AG08396 (cell line): ENCODE measurements at regions not wholly inside any gene's neighbourhood (a gene's known extent, or its start where the extent isn't known, plus 50 kb on each side); places are given as distances from the start of the nearest gene placed in this dataset.
"Not testable (repeated sequence)": the region's sequence is repeated elsewhere in the genome, so short reads cannot be mapped to it uniquely, and the experiment has no call there.

ENCODE experiments used
- DNase-seq: peaks from one replicate; pipeline ENCODE4 v3.0.0; 2012; ENCODE audit warnings: low spot score, mixed read lengths

DNA sequence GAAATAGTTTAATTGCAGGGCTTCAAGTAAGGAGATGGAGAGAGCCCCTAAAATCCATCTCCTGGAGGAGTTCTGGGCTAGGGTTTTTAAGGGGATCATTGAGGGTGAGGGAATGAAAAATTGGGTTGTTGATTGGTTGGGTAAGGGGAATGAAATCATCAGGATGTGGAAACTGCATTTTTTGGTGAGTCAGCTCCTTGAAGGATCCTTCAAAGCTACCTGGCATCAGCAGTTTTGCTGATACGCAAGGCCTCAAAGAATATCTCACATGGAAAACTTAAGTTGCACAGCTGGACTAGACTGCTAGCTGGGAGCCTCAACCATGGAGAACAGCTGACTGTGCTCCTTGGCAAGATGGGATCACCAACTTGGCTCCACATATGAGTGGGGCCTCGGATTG is 136.7 kb downstream of the FGF10 start:
- no peak for DNase-seq

DNA sequence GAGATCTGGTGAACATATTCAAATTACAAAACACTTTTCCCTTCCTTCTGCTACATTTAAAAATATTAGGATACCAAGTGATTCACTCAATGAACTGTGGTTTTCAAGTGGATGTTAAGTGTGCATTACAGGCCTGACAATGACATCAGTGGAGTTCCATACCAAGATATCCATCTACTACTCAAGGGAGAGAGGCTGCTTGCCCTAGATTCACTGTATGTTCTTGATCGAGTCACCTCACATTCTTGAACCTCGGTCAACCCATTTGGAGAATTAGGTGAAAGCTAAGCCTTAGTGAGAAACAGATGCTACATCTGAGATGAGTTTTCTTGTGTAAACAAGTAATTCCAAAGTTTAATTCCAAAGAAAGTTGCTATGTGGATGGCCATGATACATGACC is 142.2 kb downstream of the FGF10 start:
- no peak for DNase-seq

DNA sequence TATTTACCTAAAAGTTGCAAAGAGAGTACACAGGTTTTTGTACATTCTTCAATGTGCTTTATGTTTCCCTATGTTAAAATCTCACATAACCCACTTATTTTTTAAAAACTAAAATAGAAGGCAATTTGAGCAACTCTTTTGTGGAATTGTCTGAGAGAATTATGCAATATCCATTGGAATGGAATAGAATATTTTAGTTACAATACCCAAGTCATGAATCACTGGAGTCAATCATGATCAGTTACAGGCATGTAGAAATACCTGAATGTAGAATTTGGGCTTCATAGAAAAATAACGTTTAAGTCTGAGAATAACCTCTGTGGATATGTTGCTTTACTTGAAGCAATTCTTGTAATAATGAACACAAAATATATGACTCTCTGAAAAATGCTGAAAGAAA is 143.3 kb downstream of the FGF10 start:
- no peak for DNase-seq

DNA sequence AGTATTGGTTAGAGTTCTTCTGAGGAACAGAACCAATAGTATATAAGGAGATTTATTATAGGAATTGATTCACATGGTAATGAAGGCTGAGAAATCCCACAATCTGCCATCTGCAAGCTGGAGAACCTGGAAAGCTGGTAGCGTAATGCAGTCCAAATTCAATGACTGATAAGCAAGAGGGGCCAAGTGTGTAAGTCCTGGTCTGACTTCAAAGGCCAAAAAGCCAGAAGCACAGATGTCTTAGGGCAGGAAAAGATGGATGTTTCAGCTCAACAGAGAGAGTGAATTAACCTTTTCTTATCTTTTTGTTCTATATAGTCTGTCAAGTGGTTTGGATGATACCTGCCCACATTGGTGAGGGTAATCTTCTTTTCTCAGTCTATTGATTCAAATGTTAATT is 146.4 kb downstream of the FGF10 start:
- no peak for DNase-seq

DNA sequence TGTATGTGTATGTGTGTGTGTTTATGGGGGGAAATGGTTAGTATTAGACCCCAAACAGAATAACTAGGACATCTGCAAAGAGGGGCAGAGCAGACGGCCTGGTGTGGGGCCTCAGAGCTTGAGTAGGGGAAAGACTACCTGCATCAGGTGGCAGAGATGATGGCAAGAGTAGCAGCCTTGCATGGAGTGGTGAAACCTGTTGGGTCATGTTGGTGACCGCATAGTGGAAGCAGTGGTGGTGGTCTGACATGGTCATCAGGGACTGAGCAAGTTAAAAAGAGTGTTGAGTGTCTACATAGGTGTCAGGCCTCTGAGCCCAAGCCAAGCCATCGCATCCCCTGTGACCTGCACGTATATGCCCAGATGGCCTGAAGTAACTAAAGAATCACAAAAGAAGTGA is 153.2 kb downstream of the FGF10 start:
- DNase-seq = no peak

DNA sequence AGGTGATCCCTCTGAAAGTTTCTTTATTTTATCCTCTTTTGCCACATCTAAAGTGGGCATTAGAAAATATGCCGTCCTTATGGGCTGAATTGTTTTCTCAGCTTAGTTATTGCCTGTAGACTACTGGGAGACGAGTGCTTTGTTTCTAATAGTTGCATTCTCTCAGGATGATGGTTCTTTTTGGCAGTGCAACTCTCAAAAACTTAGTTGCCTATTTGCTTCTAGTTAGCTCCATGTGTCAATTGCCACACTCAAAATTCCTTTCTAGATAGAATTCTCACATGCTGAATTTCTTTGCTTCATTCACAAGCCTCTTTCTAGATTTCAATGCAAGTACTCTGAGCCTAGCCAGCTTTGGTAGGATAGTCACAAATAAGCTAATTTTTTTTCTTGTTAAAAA is 155.5 kb downstream of the FGF10 start:
- no peak for DNase-seq

DNA sequence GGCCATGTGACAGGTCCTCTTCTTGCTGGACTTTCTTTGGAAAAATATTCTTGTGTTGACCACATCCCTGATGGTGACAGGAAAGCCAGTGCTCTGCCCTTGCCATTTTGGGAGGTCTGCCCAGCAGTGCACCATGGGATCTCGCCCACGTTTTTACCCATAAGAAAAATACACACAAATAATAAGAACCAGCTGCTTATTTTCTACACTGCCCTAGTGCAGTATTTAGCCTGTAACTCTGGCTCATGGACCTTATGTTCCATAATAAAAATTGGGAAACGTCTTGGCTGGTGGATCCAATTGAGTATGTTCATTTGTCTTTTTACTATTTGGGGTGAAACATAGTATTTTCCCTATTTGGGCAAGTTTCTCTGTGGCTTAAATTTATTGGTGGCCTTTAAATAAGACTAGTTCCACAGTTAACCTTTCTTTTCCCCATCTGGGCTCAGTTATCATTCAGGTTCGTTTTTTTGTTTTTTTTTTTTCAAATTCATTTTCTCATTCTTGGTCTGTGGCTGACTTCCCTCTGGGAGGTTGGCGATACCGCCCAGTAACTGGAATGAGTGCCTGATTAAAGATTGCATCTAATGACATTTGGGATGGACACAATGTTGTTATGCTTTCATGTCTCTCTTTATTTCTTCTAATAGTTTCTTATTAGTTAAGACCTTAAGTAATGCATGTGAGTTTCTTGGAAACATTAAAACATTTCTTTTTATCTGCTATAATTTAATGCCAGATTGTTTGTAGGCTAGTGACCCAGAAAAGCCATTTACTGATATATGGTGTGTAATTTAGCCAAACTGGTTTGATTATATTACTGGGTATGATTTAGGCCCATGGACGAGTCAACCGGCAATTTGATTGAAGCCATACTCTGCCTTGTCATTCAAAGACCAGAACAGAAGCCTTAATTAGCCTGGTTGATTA is 163.7 kb downstream of the FGF10 start:
- DNase-seq = no peak

DNA sequence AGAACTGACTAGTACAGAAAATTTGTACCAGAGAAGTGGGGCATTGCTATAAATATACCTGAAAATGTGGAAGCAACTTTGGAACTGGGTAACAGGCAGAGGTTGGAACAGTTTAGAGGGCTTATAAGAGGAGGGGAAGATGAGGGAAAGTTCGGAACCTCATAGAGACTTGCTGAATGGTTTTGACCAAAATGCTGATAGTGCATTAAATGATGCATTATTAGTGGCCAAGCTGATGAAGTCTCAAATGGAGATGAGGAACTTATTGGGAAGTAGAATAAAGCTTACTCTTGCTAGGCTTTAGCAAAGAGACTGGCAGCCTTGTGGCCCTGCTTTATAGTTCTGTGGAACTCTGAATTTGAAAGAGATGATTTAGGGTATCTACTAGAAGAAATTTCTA is 189.8 kb downstream of the FGF10 start:
- no peak for DNase-seq

DNA sequence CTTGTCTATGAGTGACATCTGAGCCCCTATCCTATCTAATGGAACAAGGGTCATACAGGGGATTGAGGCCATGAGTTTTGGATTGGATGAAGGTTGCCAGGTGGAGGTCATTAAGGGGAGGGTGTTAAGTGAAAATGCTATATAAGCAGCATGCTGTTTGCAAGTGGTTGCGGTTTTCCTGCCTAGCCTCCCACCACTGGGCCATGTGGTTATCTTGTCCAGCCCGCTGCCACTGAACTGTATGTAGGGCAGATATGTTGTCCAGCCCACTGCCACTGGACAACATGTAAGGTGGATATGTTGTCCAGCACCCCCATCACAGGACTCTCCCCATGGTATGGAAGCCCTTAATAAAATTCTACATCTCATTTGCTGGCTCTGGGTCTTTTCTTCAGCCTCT is 200.0 kb downstream of the FGF10 start:
- DNase-seq = no peak

DNA sequence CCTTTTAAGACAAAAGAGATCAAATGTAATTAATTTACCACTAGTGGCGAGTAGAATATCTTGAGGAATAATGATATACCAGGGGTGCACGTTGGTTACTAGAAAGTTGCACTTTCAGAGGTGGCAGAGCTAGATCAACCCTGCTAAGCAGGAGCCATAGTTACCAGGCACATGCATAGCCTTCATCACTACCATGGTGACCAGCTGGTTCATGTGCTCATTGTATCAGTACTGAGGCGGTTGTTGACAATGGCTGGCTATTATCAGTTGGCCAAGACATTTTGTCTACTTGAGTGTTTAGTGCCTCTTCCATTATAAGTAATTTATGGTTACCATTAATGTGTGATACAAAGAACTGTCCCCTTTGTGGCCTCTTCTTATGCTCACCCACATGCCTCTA is 201.2 kb downstream of the FGF10 start:
- DNase-seq = no peak

DNA sequence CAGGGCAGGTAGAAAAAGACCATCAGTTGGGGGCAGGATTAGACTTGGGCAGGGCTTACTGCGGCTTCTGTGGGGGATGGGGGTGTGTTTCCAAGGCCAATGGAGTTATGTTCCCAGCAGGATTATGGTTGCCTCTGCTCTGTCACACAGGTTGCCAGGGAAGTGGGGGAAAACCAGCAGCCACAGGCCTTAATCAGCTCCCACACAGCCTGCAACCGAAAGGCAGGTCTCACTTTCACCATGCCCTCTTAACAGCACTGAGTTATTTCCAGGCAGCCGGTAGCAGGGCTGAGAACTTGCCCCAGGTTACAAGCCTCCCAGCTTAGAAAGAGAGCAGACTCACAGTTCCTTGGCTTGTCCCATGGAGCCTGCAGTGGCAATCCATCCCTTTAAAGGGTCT is 205.5 kb downstream of the FGF10 start:
- DNase-seq = no peak

DNA sequence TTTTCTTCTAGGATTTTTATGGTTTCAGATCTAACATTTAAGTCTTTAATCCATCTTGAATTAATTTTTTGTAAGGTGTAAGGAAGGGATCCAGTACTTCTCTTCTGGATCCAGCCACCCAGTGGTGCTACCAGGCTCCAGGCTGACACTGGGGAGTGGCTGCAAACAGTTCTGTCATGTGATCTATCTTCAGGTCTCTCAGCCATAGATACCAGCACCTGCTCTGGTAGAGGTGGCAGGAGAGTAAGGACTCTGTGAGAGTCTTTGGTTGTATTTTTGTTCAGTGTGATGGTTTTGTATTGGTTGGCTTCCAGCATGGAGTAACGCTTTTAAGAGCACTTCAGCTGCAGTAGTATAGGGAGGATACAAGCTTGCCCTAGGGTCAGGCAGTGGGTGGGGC is 205.9 kb downstream of the FGF10 start:
- no peak for DNase-seq

DNA sequence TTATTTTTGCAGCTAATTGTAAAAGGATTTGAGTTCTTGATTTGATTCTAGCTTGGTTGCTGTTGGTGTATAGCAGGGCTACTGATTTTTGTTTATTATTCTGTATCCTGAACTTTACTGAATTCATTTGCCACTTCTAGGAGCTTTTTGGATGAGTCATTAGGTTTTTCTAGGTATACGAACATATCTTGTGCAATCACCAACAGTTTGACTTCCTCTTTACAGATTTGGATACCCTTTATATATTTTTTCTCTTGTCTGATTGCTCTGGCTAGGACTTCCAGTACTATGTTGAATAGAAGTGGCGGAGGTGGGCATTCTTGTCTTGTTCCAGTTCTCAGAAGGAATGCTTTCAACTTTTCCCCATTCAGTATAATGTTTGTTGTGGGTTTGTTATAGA is 210.8 kb downstream of the FGF10 start:
- no peak for DNase-seq

DNA sequence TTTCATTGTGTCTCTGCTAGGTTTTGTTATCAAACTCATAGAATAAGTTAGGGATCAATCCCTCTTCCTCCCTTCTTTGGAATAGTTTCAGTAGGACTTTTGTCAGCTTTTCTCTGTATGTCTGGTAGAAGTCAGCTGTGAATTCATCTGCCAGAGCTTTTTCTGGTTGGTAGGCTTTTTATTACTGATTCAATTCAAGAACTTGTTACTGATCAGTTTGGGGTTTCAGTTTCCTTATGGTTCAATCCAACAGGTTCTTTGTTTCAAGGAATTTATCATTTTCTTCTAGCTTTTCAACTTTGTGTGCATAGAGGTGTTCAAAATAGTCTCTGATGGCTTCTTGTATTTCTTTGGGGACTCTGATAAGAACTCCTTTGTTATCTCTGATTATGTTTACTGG is 221.7 kb downstream of the FGF10 start:
- DNase-seq = no peak

DNA sequence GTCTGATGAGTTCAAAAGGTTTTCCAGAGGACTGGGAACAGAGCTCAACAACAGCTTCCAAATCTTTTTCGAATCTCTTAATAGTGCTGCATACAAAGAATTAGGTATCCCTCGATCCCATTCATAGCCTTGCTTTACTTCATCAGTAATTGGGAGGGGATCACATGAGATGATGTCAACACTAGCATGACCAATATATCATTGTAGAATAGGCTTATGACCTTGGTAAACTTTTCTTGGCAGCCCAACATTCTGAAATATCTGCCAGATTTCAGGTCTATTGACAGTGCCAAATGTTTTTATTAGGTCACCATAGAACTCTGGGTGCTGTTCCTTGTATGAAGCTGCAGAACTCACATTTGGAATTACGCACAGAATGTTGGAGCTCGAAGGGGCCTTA is 228.9 kb downstream of the FGF10 start:
- no peak for DNase-seq

DNA sequence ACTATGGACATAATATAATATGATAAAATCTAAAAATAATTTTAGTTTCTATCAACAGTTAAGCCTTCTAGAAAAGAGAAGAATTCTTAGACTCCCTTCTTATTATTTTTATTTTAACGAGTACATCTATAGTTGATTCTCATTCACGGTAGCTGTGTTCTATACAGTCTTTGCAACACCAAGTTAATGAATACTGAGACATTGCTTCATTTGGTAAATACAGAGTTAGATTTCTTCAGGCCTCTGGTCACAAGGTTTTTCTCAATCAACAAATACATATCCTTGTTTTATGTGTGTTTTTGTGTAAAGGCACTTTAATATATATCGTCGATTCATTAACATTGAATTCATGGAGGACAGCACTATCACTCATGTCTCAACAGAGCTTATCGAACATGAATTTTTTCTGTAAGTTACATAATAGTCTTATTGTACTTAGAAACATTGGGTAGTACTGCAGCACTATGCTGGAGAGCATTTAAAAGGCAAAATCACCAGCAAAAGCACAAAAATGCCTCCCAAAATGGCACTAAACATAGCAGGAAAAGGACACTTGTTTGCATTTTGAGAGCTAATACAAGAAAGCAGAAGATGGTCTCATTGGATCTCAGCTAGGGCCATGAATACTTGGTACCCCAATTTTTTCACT is 239.0 kb downstream of the FGF10 start:
- no peak for DNase-seq

DNA sequence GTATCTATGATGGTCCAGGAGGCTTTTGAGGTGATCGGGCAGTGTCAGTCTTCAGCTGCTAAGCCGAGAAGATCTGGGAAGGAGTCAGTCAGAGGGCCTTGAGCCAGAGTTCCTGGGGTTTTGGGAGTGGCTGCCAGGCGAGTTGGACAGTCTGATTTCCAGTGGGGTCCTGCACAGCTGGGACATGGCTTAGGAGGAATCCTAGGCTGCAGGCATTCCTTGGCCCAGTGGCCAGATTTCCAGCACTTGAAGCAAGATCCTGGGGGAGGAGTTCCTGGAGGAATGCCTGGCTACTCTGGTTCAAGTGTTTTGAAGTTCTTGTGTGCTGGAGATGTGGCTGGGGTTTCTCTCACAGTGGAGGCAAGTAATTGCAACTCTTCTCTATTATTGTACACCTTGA is 271.3 kb downstream of the FGF10 start:
- not testable (repeated sequence) for DNase-seq

DNA sequence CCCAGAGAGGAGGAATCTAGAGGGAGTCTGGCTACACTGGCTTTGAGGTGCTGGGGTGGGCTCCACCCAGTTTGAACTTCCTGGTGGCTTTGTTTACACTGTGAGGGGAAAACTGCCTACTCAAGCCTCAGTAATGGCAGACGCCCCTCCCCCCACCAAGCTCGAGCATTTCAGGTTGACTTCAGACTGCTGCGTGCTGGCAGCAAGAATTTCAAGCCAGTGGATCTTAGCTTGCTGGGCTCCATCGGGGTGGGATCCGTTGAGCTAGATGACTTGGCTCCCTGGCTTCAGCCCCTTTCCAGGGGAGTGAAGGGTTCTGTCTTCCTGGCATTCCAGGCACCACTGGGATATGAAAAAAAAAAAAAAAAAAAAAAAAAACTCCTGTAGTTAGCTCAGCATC is 281.0 kb downstream of the FGF10 start:
- not testable (repeated sequence) for DNase-seq

DNA sequence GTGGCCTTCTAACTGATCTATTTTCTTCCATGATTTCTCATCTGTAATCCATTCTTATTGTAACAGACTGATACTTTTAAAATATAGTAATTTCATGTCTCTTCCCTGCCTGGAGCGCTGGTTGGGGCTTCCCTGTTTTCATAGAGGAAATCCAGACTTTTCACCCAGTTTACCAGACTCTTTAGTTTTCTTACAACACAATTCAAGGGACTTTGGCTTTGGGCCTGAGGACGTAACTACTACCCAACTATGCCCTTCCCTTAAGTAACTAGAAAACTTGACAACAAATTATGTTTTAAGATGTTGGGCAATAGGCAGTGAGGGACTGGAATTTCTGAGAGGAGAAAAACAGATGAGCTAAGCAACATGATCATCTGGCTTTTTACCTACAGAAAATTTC is 289.6 kb downstream of the FGF10 start:
- DNase-seq = no peak

DNA sequence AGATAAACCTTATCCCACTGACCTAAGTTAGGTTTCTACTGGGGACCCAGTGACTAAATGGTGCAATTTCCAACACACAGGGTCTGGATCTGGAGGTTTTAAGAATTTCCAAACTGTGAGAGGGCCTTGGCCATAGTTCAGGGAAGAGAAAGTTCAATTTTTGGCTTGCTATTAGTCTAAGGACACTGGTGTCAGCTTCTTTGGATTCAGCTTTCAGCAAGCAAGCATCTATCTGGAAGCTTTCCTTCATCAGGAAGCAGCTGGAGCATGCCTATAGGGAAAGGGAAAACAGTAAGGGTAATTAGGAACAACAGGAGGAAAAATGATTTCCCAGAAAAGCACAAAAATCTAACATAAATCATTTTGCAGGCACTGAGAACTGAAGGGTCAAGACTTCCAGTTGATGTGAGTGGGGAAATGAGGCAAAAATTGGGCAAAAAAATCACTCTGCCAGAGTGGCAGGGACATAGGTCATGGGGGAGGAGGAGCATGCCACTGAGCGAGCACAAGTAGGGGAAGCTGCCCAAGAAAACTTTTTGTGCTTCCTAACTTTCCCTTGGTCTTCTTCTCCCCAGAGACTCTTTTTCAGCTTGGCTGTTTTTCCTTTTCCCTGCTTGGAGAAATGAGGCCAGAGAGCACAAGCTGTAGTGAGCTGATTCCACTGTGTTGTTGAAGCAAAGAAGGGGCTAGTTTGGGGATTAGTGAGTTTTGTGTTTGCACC is 299.6 kb downstream of the FGF10 start:
- no peak for DNase-seq

DNA sequence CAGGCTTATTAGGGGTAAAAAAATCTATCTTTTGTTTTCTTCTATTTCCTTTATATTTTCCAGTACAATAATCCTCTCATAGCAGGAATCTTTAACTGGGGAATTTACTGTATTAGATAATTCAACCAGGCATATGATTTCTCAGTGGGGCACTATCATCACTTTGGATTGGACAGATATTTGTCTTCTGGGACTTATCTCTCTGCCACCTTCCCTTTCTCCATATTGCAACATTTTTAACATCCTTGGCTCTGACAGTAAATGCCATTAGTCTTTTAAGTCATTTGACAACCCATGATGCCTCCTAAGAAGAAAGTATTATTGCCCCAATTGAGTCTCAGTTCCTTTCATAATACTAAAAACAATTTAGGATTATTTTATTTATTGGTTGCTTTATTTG is 304.1 kb downstream of the FGF10 start:
- no peak for DNase-seq

DNA sequence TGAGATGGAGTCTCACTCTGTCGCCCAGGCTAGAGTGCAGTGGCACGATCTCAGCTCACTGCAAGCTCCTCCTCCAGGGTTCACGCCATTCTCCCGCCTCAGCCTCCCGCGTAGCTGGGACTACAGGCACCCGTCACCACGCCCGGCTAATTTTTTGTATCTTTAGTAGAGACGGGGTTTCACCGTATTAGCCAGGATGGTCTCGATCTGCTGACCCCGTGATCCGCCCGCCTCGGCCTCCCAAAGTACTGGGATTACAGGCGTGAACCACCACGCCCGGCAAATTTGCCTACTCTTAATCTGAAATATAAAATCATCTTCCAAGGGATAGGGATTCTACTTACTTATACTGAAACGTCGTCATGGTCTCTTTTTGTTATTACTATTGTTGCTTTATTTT is 314.7 kb downstream of the FGF10 start:
- DNase-seq = not testable (repeated sequence)

DNA sequence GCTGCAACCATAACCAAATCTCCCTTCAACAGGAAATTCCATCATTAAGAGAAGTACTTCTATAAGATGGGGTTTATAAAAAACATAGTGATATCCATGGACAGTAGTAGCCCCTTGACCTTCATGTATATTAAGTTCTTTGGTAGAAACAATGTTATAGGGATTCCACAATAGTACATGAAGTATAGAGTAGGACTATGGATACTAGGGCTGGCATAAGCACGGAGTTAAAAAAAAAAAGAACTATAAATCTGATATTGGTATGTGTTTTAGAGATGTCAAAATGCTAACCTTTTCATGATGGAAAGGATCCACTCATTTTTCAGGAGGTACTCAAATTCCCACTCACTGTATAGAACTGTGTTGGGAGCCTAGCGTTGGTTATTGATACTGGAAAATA is 337.6 kb downstream of the FGF10 start:
- no peak for DNase-seq
